CD4-positive, alpha-beta T cell (primary cell): ENCODE measurements at regions not wholly inside any gene's neighbourhood (a gene's known extent, or its start where the extent isn't known, plus 50 kb on each side); places are given as distances from the start of the nearest gene placed in this dataset.

ENCODE experiments used
- ATAC-seq: fragments of 200-7000 bp; cut with Tn5 transposase; one replicate; pipeline ENCODE4 v1.10.0; 2022; ENCODE audit warnings: mild to moderate bottlenecking; ENCODE audit not compliant: poor library complexity
- CTCF ChIA-PET: fragments of 350-600 bp; sonication (Branson Sonifier 250); formaldehyde crosslinking; loops from one replicate; lab custom pipeline; 2021; ENCODE audit warnings: antibody characterized with exemption, inconsistent platforms; lab: Charles Lee
- POLR2A ChIA-PET: fragments of 350-600 bp; sonication (Branson Sonifier 250); formaldehyde crosslinking; loops from one replicate; lab custom pipeline; 2021; ENCODE audit warnings: antibody characterized with exemption, inconsistent platforms; lab: Charles Lee
- DNase-seq, 14 experiments: peaks; one replicate each; pipeline ENCODE4 v3.0.0-alpha.2; 2013 to 2020; ENCODE audit warnings: mixed read lengths in 2 of 14
- H3K27ac ChIP-seq, 2 donors: one replicate each; pipeline versions ENCODE4 v1.5.1 to v1.7.0; 2013; ENCODE audit warnings: low read length in 2 of 2, low read depth in 1 of 2, mild to moderate bottlenecking in 1 of 2
- H3K27me3 ChIP-seq, 2 experiments: 1 replicate in 1 of 2; 2 replicates in 1 of 2; pipeline versions ENCODE4 v1.6.1 to v1.7.0; 2013; ENCODE audit warnings: low read length in 2 of 2, control low read depth in 1 of 2, mild to moderate bottlenecking in 1 of 2, moderate library complexity in 1 of 2; ENCODE audit not compliant: insufficient read depth in 2 of 2, control insufficient read depth in 1 of 2
- H3K36me3 ChIP-seq: one replicate; pipeline ENCODE4 v1.6.1; 2013; ENCODE audit warnings: low read length, control low read depth; ENCODE audit not compliant: insufficient read depth
- H3K4me1 ChIP-seq: one replicate; pipeline ENCODE4 v1.6.1; 2013; ENCODE audit warnings: low read length, control low read depth; ENCODE audit not compliant: insufficient read depth
- H3K4me3 ChIP-seq: one replicate; pipeline ENCODE4 v1.5.1; 2013; ENCODE audit warnings: mild to moderate bottlenecking, low read length, moderate library complexity
- H3K9me3 ChIP-seq, 2 experiments: 1 replicate in 1 of 2; 2 replicates in 1 of 2; pipeline versions ENCODE4 v1.6.1 to v1.7.0; 2013; ENCODE audit warnings: low read length in 2 of 2, mild to moderate bottlenecking in 2 of 2, control low read depth in 1 of 2, moderate library complexity in 1 of 2; ENCODE audit not compliant: control insufficient read depth in 1 of 2, insufficient read depth in 1 of 2
- H3K27ac Mint-ChIP-seq: one replicate; pipeline ENCODE4 v1.8.0; 2020; ENCODE audit warnings: mixed read lengths
- H3K27me3 Mint-ChIP-seq: one replicate; pipeline ENCODE4 v1.8.0; 2021; ENCODE audit warnings: mixed read lengths
- H3K36me3 Mint-ChIP-seq: one replicate; pipeline ENCODE4 v1.8.0; 2021; ENCODE audit warnings: low read depth, mixed read lengths
- H3K4me1 Mint-ChIP-seq: one replicate; pipeline ENCODE4 v1.8.0; 2021; ENCODE audit warnings: low read depth, mixed read lengths
- H3K4me3 Mint-ChIP-seq: one replicate; pipeline ENCODE4 v1.8.0; 2020; ENCODE audit warnings: mild to moderate bottlenecking, mixed read lengths
- H3K9me3 Mint-ChIP-seq: one replicate; pipeline ENCODE4 v1.8.0; 2020; ENCODE audit warnings: mixed read lengths
- intact Hi-C, 2 experiments: fragments of 100-400 bp; cut with DNase I in 1 of 2; cut with micrococcal nuclease in 1 of 2; formaldehyde crosslinking; loops; one replicate each; pipeline versions ENCODE4 v1.15.1 to v1.9.0; 2023 to 2025; cut with DNase I, micrococcal nuclease
- TF ChIP-seq, protein P1 (sequence below): fragments of 200-600 bp; IDR thresholded peaks from one replicate; pipeline ENCODE4 v1.8.0; 2022; ENCODE audit warnings: antibody characterized with exemption, mild to moderate bottlenecking

DNA sequence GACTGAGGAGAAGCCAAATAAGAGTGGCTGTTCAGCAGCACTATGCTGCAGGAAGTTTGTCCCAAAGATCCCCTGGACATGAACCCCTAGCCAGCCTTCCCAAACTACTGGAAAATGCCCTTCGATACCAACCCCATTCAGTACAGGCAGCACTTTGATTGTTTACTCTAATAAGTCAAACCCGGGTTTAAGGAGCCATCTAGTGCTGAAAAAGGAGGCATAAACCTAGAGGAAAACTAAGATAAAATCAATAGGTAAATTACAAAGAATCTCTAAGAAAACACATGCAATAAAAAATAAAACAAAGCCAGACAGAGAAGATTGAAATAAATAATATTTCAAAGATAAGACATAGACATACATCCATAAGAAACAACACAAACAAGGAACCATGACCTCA is 771.6 kb downstream of the RPS29 start:
- intact Hi-C loops: no loop called here
- Histone ChIP-seq H3K27ac (no peak overlapping the region), H3K27me3 (no peaks in the 10 kb centered on the region), H3K4me1 (no peaks in the 10 kb centered on the region), H3K4me3 (no peak overlapping the region), H3K9me3 (no peaks in the 10 kb centered on the region), H3K36me3 (no peaks in the 10 kb centered on the region)
- ATAC-seq (no peak), DNase-seq (no peak)
- CTCF ChIA-PET: no interaction called here
- Mint-ChIP-seq H3K4me1 (no peaks in the 10 kb centered on the region), H3K4me3 (no peak overlapping the region), H3K9me3 (no peaks in the 10 kb centered on the region), H3K36me3 (no peaks in the 10 kb centered on the region), H3K27ac (no peak overlapping the region), H3K27me3 (no peaks in the 10 kb centered on the region)
- POLR2A ChIA-PET: no interaction called here
- TF ChIP-seq, protein P1, sequence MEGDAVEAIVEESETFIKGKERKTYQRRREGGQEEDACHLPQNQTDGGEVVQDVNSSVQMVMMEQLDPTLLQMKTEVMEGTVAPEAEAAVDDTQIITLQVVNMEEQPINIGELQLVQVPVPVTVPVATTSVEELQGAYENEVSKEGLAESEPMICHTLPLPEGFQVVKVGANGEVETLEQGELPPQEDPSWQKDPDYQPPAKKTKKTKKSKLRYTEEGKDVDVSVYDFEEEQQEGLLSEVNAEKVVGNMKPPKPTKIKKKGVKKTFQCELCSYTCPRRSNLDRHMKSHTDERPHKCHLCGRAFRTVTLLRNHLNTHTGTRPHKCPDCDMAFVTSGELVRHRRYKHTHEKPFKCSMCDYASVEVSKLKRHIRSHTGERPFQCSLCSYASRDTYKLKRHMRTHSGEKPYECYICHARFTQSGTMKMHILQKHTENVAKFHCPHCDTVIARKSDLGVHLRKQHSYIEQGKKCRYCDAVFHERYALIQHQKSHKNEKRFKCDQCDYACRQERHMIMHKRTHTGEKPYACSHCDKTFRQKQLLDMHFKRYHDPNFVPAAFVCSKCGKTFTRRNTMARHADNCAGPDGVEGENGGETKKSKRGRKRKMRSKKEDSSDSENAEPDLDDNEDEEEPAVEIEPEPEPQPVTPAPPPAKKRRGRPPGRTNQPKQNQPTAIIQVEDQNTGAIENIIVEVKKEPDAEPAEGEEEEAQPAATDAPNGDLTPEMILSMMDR: no peak

GRCh38 chr14:48805315-48805714 is 780.9 kb downstream of the RPS29 start:
- peaks cover 0 to 3% of the 10 kb centered on the region in 2 experiments for H3K9me3 ChIP-seq
- Mint-ChIP-seq H3K27me3 (no peaks in the 10 kb centered on the region), H3K27ac (no peak overlapping the region), H3K4me3 (no peak overlapping the region), H3K9me3 (peaks cover 8% of the 10 kb centered on the region), H3K4me1 (no peaks in the 10 kb centered on the region), H3K36me3 (no peaks in the 10 kb centered on the region)
- CTCF ChIA-PET: no interaction called here
- no peak overlapping the region for H3K4me3 ChIP-seq
- no peak overlapping the region for H3K27ac ChIP-seq
- H3K4me1 ChIP-seq: no peaks in the 10 kb centered on the region
- H3K27me3 ChIP-seq: no peaks in the 10 kb centered on the region
- ATAC-seq (no peak), DNase-seq (no peak)
- TF ChIP-seq, protein P1: no peak
- POLR2A ChIA-PET: no interaction called here
- intact Hi-C loops: no loop called here
- no peaks in the 10 kb centered on the region for H3K36me3 ChIP-seq

DNA sequence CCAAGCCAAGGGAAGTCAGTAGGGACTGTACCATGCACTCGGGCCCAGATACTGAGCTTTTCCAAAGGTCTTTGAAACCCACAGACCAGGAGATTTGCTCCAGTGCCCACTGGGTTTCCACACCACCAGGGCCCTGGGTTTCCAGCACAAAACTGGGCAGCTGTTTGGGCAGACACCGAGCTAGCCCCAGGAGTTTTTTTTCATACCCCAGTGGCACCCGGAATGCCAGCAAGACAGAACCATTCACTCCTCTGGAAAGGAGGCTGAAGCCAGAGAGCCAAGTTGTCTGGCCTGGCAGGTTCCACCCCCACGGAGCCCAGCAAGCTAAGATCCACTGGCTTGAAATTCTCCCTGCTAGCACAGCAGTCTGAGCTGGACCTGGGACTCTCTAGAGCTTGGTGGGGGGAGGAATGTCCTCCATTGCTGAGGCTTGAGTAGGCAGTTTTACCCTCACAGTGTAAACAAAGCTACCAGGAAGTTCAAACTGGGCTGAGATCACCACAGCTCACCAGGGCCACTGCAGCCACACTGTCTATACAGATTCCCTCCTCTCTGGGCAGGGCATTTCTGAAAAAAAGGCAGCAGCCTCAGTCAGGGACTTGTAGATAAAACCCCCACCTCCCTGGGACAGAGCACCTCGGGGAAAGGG is 793.7 kb downstream of the RPS29 start:
- ATAC-seq: no peak
- H3K9me3 Mint-ChIP-seq: peaks cover 14% of the 10 kb centered on the region
- H3K4me1 Mint-ChIP-seq: no peaks in the 10 kb centered on the region
- H3K27me3 Mint-ChIP-seq: no peaks in the 10 kb centered on the region
- Histone ChIP-seq H3K27me3 (no peaks in the 10 kb centered on the region), H3K4me1 (no peaks in the 10 kb centered on the region), H3K36me3 (no peaks in the 10 kb centered on the region), H3K4me3 (no peak overlapping the region), H3K27ac (no peak overlapping the region), H3K9me3 (peaks cover 0 to 11% of the 10 kb centered on the region in 2 experiments)
- ChIA-PET POLR2A (no interaction called here), CTCF (no interaction called here)
- no peak overlapping the region for H3K27ac Mint-ChIP-seq
- H3K36me3 Mint-ChIP-seq: no peaks in the 10 kb centered on the region
- no peak overlapping the region for H3K4me3 Mint-ChIP-seq
- intact Hi-C loops: no loop called here
- DNase-seq: no peak
- TF ChIP-seq, protein P1: no peak
